Parathyroid adenoma (tissue), 2 donors: ENCODE measurements at regions not wholly inside any gene's neighbourhood (a gene's known extent, or its start where the extent isn't known, plus 50 kb on each side); places are given as distances from the start of the nearest gene placed in this dataset.

Source experiments
- H2AFZ ChIP-seq: fragments of 300-600 bp; sonication (generic); one replicate; pipeline ENCODE4 v1.7.0; 2017; ENCODE audit warnings: antibody characterized with exemption, mild to moderate bottlenecking
- H3K27ac ChIP-seq: fragments of 300-600 bp; sonication (generic); one replicate; pipeline ENCODE4 v1.7.0; 2017
- H3K27me3 ChIP-seq: fragments of 300-600 bp; sonication (generic); one replicate; pipeline ENCODE4 v1.7.0; 2017; ENCODE audit warnings: low read length; ENCODE audit not compliant: control insufficient read depth, insufficient read depth
- H3K36me3 ChIP-seq: fragments of 300-600 bp; sonication (generic); one replicate; pipeline ENCODE4 v1.7.0; 2017; ENCODE audit warnings: low read length; ENCODE audit not compliant: control insufficient read depth, insufficient read depth
- H3K4me1 ChIP-seq: fragments of 300-600 bp; sonication (generic); one replicate; pipeline ENCODE4 v1.7.0; 2017; ENCODE audit warnings: control low read depth
- H3K4me2 ChIP-seq: fragments of 300-600 bp; sonication (generic); one replicate; pipeline ENCODE4 v1.7.0; 2017; ENCODE audit warnings: low read length
- H3K4me3 ChIP-seq: fragments of 300-600 bp; sonication (generic); one replicate; pipeline ENCODE4 v1.7.0; 2017; ENCODE audit warnings: low read depth, low read length
- H3K79me2 ChIP-seq: fragments of 300-600 bp; sonication (generic); one replicate; pipeline ENCODE4 v1.7.0; 2017; ENCODE audit warnings: control low read depth
- H3K9ac ChIP-seq: fragments of 300-600 bp; sonication (generic); one replicate; pipeline ENCODE4 v1.7.0; 2017; ENCODE audit warnings: mild to moderate bottlenecking
- H3K9me3 ChIP-seq: fragments of 300-600 bp; sonication (generic); one replicate; pipeline ENCODE4 v1.7.0; 2017; ENCODE audit warnings: low read length; ENCODE audit not compliant: control insufficient read depth
- TF ChIP-seq, protein P1 (sequence below): fragments of 300-600 bp; sonication (generic); IDR thresholded peaks from one replicate; pipeline ENCODE4 v1.7.0; 2017; ENCODE audit warnings: antibody characterized with exemption, mild to moderate bottlenecking
- donor health status: primary hyperparathyroidism.

DNA sequence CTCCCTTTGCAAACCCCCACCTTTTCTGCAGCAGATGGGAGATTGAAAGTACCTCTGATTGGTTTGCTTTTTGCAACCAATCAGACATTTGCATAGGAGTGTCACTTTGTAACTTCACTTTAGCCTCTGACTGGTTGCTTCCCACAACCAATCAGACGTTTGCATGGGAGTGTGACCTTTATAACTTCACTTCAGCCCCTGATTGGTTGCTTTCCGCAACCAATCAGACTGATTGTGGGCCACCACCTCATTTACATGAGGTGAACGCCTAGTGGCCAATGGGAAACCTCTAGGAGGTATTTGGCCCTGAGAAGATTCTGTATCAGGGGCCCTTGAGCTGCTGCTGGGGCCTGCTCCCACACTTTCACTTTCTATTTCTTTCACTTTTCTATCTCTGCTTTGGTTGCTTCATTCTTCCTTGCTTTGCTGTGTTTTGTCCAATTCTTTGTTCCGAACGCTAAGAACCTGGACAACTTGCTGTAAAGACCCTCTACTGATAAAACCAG, 106.0 kb upstream of the PRICKLE1 start:
- H3K27ac ChIP-seq = no peak overlapping the region
- no peak overlapping the region for H3K9ac ChIP-seq
- H3K4me2 ChIP-seq = no peak overlapping the region
- H3K36me3 ChIP-seq = no peaks in the 10 kb centered on the region
- no peak overlapping the region for H2AFZ ChIP-seq
- H3K79me2 ChIP-seq = no peaks in the 10 kb centered on the region
- no peak overlapping the region for H3K4me3 ChIP-seq
- H3K27me3 ChIP-seq = no peaks in the 10 kb centered on the region
- H3K4me1 ChIP-seq = no peaks in the 10 kb centered on the region
- no peaks in the 10 kb centered on the region for H3K9me3 ChIP-seq
- TF ChIP-seq, protein P1, sequence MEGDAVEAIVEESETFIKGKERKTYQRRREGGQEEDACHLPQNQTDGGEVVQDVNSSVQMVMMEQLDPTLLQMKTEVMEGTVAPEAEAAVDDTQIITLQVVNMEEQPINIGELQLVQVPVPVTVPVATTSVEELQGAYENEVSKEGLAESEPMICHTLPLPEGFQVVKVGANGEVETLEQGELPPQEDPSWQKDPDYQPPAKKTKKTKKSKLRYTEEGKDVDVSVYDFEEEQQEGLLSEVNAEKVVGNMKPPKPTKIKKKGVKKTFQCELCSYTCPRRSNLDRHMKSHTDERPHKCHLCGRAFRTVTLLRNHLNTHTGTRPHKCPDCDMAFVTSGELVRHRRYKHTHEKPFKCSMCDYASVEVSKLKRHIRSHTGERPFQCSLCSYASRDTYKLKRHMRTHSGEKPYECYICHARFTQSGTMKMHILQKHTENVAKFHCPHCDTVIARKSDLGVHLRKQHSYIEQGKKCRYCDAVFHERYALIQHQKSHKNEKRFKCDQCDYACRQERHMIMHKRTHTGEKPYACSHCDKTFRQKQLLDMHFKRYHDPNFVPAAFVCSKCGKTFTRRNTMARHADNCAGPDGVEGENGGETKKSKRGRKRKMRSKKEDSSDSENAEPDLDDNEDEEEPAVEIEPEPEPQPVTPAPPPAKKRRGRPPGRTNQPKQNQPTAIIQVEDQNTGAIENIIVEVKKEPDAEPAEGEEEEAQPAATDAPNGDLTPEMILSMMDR = no peak

DNA sequence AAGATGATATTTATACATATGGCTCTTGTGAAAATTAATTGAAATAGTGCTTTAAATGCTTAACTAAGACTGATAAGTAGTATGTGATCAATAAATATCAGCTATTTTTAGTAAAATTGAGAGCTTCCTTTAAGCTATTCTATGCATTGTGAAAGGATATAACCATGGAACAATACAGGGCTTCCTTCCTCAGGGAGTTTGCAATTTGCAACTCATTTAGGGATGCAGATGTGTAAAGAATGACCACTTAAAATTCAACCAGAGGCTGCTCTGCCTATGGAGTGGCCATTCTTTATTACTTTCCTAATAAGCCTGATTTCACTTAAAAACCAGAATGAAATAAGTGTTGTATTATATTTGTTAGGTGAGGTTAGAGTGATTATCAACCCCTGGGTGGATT, 103.2 kb upstream of the PRICKLE1 start:
- no peaks in the 10 kb centered on the region for H3K27me3 ChIP-seq
- TF ChIP-seq, protein P1 = no peak
- no peaks in the 10 kb centered on the region for H3K36me3 ChIP-seq
- no peak overlapping the region for H3K27ac ChIP-seq
- no peak overlapping the region for H3K4me3 ChIP-seq
- H3K9ac ChIP-seq = no peak overlapping the region
- H3K9me3 ChIP-seq = no peaks in the 10 kb centered on the region
- no peak overlapping the region for H2AFZ ChIP-seq
- no peak overlapping the region for H3K4me2 ChIP-seq
- no peaks in the 10 kb centered on the region for H3K4me1 ChIP-seq
- H3K79me2 ChIP-seq = no peaks in the 10 kb centered on the region

DNA sequence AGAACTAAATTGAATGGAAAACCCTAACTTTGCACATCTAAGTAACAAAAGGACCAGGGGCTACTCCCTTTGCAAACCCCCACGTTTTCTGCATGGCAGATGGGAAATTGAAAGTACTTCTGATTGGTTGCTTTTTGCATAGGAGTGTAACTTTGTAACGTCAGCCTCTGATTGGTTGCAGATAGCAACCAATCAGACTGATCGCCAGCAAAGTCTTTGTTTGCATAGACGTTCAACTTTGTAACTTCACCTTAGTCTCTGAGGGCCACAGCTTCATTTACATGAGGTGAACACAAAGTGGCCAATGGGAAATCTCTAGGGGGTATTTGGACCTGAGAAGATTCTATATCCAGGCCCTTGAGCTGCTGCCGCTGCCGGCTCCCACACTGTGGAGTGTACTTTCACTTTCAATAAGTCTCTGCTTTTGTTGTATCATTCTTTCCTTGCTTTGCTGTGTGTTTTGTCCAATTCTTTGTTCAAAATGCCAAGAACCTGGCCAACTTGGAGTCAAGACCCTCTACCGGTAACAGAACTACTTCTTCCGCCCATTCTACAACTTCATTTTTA, 102.5 kb upstream of the PRICKLE1 start:
- Histone ChIP-seq H3K9ac (no peak overlapping the region), H3K4me3 (no peak overlapping the region), H3K27ac (no peak overlapping the region), H3K9me3 (no peaks in the 10 kb centered on the region), H3K36me3 (no peaks in the 10 kb centered on the region), H3K79me2 (no peaks in the 10 kb centered on the region), H3K4me1 (no peaks in the 10 kb centered on the region), H2AFZ (no peak overlapping the region), H3K27me3 (no peaks in the 10 kb centered on the region), H3K4me2 (no peak overlapping the region)
- TF ChIP-seq, protein P1 = no peak

DNA sequence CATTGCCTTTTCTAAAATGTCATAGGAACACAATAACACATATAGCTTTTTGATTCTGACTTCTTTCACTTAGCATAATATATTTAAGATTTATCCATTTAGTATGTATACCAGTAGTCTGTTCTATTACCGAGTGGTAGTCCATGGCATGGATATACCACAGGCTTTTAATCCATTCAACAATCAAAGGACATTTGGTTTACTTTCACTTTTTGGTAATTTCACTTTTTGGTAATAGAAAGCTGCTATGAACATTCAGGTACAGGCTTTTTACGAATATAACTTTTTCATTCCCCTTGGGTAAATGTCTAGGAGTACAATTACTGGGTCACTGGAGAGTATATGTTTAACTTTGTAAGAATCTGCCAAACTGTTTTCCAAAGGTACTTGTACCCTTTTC, 100.7 kb upstream of the PRICKLE1 start:
- Histone ChIP-seq H2AFZ (no peak overlapping the region), H3K4me1 (no peaks in the 10 kb centered on the region), H3K79me2 (no peaks in the 10 kb centered on the region), H3K36me3 (no peaks in the 10 kb centered on the region), H3K9me3 (no peaks in the 10 kb centered on the region), H3K27me3 (no peaks in the 10 kb centered on the region), H3K9ac (no peak overlapping the region), H3K4me3 (no peak overlapping the region), H3K27ac (no peak overlapping the region), H3K4me2 (no peak overlapping the region)
- TF ChIP-seq, protein P1 = no peak

DNA sequence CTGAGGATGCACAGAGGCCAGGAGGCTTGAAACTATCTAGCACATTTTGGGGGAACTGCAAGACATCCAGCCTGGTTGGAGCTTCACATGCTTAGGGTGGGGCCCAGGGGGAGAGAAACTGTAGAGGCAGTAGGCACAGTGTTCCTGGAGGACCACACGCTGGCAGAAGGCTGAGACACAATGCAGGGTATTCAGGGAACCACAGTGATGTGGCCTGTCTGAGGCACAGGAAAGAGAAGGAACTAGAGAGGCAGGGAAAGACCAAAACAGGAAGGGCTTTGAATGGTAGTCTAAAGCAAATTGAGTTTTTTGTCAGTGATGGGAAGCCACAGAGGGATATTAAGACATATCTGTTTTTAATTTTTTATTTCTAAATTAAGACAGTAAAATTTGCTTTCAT, 100.2 kb upstream of the PRICKLE1 start:
- no peak overlapping the region for H2AFZ ChIP-seq
- H3K9me3 ChIP-seq = no peaks in the 10 kb centered on the region
- H3K4me2 ChIP-seq = no peak overlapping the region
- no peaks in the 10 kb centered on the region for H3K4me1 ChIP-seq
- no peaks in the 10 kb centered on the region for H3K27me3 ChIP-seq
- TF ChIP-seq, protein P1 = no peak
- no peak overlapping the region for H3K4me3 ChIP-seq
- H3K27ac ChIP-seq = no peak overlapping the region
- no peaks in the 10 kb centered on the region for H3K79me2 ChIP-seq
- H3K36me3 ChIP-seq = no peaks in the 10 kb centered on the region
- no peak overlapping the region for H3K9ac ChIP-seq
